ENCODE measurements at regions not wholly inside any gene's neighbourhood (a gene's known extent, or its start where the extent isn't known, plus 50 kb on each side); places are given as distances from the start of the nearest gene placed in this dataset.

GRCh38 chr16:73846356-73846755, 450.3 kb upstream of the PSMD7 start:
- Mint-ChIP-seq H3K36me3 (no peaks in the 10 kb centered on the region), H3K4me1 (no peaks in the 10 kb centered on the region)

GRCh38 chr16:73846007-73846330, 450.6 kb upstream of the PSMD7 start:
- no peaks in the 10 kb centered on the region for H3K27me3 Mint-ChIP-seq
- no peak overlapping the region for H3K27ac Mint-ChIP-seq
- no peaks in the 10 kb centered on the region for H3K36me3 Mint-ChIP-seq
- DNase-seq (no peak), ATAC-seq (no peak)
- H3K9me3 Mint-ChIP-seq (ENCODE audit: low read depth) = peaks cover 3% of the 10 kb centered on the region
- CTCF ChIA-PET = no interaction called here
- H3K4me3 Mint-ChIP-seq = no peak overlapping the region
- no peaks in the 10 kb centered on the region for H3K4me1 Mint-ChIP-seq

More at GRCh38 chr16:73846356-73846755, 450.3 kb upstream of the PSMD7 start:
- Mint-ChIP-seq H3K9me3 (ENCODE audit: low read depth) (peaks cover 3% of the 10 kb centered on the region), H3K27me3 (no peaks in the 10 kb centered on the region), H3K27ac (no peak overlapping the region), H3K4me3 (no peak overlapping the region)
- CTCF ChIA-PET = no interaction called here
- ATAC-seq (no peak), DNase-seq (no peak)

GRCh38 chr16:73845238-73846006, 451.2 kb upstream of the PSMD7 start:
- Mint-ChIP-seq H3K27ac (no peak overlapping the region), H3K36me3 (no peaks in the 10 kb centered on the region), H3K9me3 (ENCODE audit: low read depth) (peaks cover 3% of the 10 kb centered on the region), H3K4me1 (no peaks in the 10 kb centered on the region), H3K27me3 (no peaks in the 10 kb centered on the region), H3K4me3 (no peak overlapping the region)
- ATAC-seq (no peak), DNase-seq (no peak)
- CTCF ChIA-PET = no interaction called here

GRCh38 chr16:73840728-73841127, 455.9 kb upstream of the PSMD7 start:
- CTCF ChIA-PET = no interaction called here
- Mint-ChIP-seq H3K4me1 (no peaks in the 10 kb centered on the region), H3K4me3 (no peak overlapping the region), H3K9me3 (ENCODE audit: low read depth) (peaks cover 6% of the 10 kb centered on the region), H3K27ac (no peak overlapping the region), H3K27me3 (no peaks in the 10 kb centered on the region), H3K36me3 (no peaks in the 10 kb centered on the region)
- ATAC-seq (no peak), DNase-seq (no peak)

GRCh38 chr16:73831220-73831619, 465.4 kb upstream of the PSMD7 start:
- Mint-ChIP-seq H3K9me3 (ENCODE audit: low read depth) (peaks cover 11% of the 10 kb centered on the region), H3K27ac (no peak overlapping the region), H3K36me3 (no peaks in the 10 kb centered on the region), H3K4me3 (no peak overlapping the region), H3K27me3 (no peaks in the 10 kb centered on the region), H3K4me1 (no peaks in the 10 kb centered on the region)
- ATAC-seq = no peak
- no peak for DNase-seq
- CTCF ChIA-PET = no interaction called here

GRCh38 chr16:73823205-73823849, 473.3 kb upstream of the PSMD7 start:
- ATAC-seq (no peak), DNase-seq (no peak)
- Mint-ChIP-seq H3K27ac (no peak overlapping the region), H3K4me3 (no peak overlapping the region), H3K36me3 (no peaks in the 10 kb centered on the region), H3K27me3 (no peaks in the 10 kb centered on the region), H3K4me1 (no peaks in the 10 kb centered on the region), H3K9me3 (ENCODE audit: low read depth) (peaks cover 5% of the 10 kb centered on the region)
- CTCF ChIA-PET = no interaction called here

- Mint-ChIP-seq H3K9me3 (ENCODE audit: low read depth) (peaks cover 9% of the 10 kb centered on the region), H3K4me1 (no peaks in the 10 kb centered on the region), H3K4me3 (no peak overlapping the region), H3K27me3 (no peaks in the 10 kb centered on the region), H3K36me3 (no peaks in the 10 kb centered on the region), H3K27ac (no peak overlapping the region)
- DNase-seq (no peak), ATAC-seq (no peak)
- CTCF ChIA-PET = no interaction called here
Measured at GRCh38 chr16:73817526-73818324, 478.9 kb upstream of the PSMD7 start.

- ATAC-seq = no peak
- Mint-ChIP-seq H3K4me1 (no peaks in the 10 kb centered on the region), H3K27me3 (no peaks in the 10 kb centered on the region), H3K27ac (no peak overlapping the region), H3K4me3 (no peak overlapping the region), H3K36me3 (no peaks in the 10 kb centered on the region), H3K9me3 (ENCODE audit: low read depth) (peaks cover 6% of the 10 kb centered on the region)
- DNase-seq = no peak
- CTCF ChIA-PET = no interaction called here
Measured at GRCh38 chr16:73813527-73813926, 483.1 kb upstream of the PSMD7 start.

GRCh38 chr16:73804456-73804855, 492.2 kb upstream of the PSMD7 start:
- H3K27ac Mint-ChIP-seq = no peak overlapping the region
- H3K36me3 Mint-ChIP-seq = no peaks in the 10 kb centered on the region
- no peaks in the 10 kb centered on the region for H3K27me3 Mint-ChIP-seq
- ATAC-seq = no peak
- no peaks in the 10 kb centered on the region for H3K9me3 Mint-ChIP-seq (ENCODE audit: low read depth)
- no peaks in the 10 kb centered on the region for H3K4me1 Mint-ChIP-seq
- CTCF ChIA-PET = no interaction called here
- H3K4me3 Mint-ChIP-seq = no peak overlapping the region
- DNase-seq = no peak

GRCh38 chr16:73798471-73798870, 498.1 kb upstream of the PSMD7 start:
- Mint-ChIP-seq H3K4me1 (no peaks in the 10 kb centered on the region), H3K9me3 (ENCODE audit: low read depth) (peaks cover 4% of the 10 kb centered on the region), H3K27me3 (no peaks in the 10 kb centered on the region), H3K27ac (no peak overlapping the region), H3K4me3 (no peak overlapping the region), H3K36me3 (no peaks in the 10 kb centered on the region)
- no peak for DNase-seq
- CTCF ChIA-PET = no interaction called here
- ATAC-seq = no peak

GRCh38 chr16:73797115-73797514, 499.5 kb upstream of the PSMD7 start:
- no peaks in the 10 kb centered on the region for H3K36me3 Mint-ChIP-seq
- CTCF ChIA-PET = no interaction called here

GRCh38 chr16:73796241-73796640, 500.4 kb upstream of the PSMD7 start:
- Mint-ChIP-seq H3K27me3 (no peaks in the 10 kb centered on the region), H3K4me1 (no peaks in the 10 kb centered on the region), H3K27ac (no peak overlapping the region), H3K9me3 (ENCODE audit: low read depth) (peaks cover 4% of the 10 kb centered on the region), H3K4me3 (no peak overlapping the region), H3K36me3 (no peaks in the 10 kb centered on the region)
- DNase-seq (no peak), ATAC-seq (no peak)
- CTCF ChIA-PET = no interaction called here

More at GRCh38 chr16:73797115-73797514, 499.5 kb upstream of the PSMD7 start:
- DNase-seq (no peak), ATAC-seq (no peak)
- peaks cover 4% of the 10 kb centered on the region for H3K9me3 Mint-ChIP-seq (ENCODE audit: low read depth)
- H3K4me1 Mint-ChIP-seq = no peaks in the 10 kb centered on the region
- H3K4me3 Mint-ChIP-seq = no peak overlapping the region
- H3K27me3 Mint-ChIP-seq = no peaks in the 10 kb centered on the region
- H3K27ac Mint-ChIP-seq = no peak overlapping the region

- no peaks in the 10 kb centered on the region for H3K4me1 Mint-ChIP-seq
Measured at GRCh38 chr16:73794994-73795393, 501.6 kb upstream of the PSMD7 start.

GRCh38 chr16:73793871-73794437, 502.7 kb upstream of the PSMD7 start:
- CTCF ChIA-PET = no interaction called here
- no peaks in the 10 kb centered on the region for H3K36me3 Mint-ChIP-seq
- no peaks in the 10 kb centered on the region for H3K4me1 Mint-ChIP-seq
- H3K27me3 Mint-ChIP-seq = no peaks in the 10 kb centered on the region
- H3K27ac Mint-ChIP-seq = no peak overlapping the region
- H3K4me3 Mint-ChIP-seq = no peak overlapping the region
- DNase-seq (no peak), ATAC-seq (no peak)
- peaks cover 4% of the 10 kb centered on the region for H3K9me3 Mint-ChIP-seq (ENCODE audit: low read depth)

More at GRCh38 chr16:73794994-73795393, 501.6 kb upstream of the PSMD7 start:
- Mint-ChIP-seq H3K9me3 (ENCODE audit: low read depth) (peaks cover 4% of the 10 kb centered on the region), H3K36me3 (no peaks in the 10 kb centered on the region), H3K27ac (no peak overlapping the region), H3K4me3 (no peak overlapping the region), H3K27me3 (no peaks in the 10 kb centered on the region)
- ATAC-seq (no peak), DNase-seq (no peak)
- CTCF ChIA-PET = no interaction called here
